ENCODE measurements at regions not wholly inside any gene's neighbourhood (a gene's known extent, or its start where the extent isn't known, plus 50 kb on each side); places are given as distances from the start of the nearest gene placed in this dataset.

- no peaks in the 10 kb centered on the region for H3K4me1 ChIP-seq
- no peak overlapping the region for H3K9ac ChIP-seq
- H3K4me3 ChIP-seq (ENCODE audit: low read depth, low read length), result no peak overlapping the region
- H3K9me3 ChIP-seq (ENCODE audit: control insufficient read depth, low read length), result no peaks in the 10 kb centered on the region
- no peak overlapping the region for H2AFZ ChIP-seq
- H3K27me3 ChIP-seq (ENCODE audit: control insufficient read depth, insufficient read depth, low read length), result no peaks in the 10 kb centered on the region
- no peak overlapping the region for H3K4me2 ChIP-seq (ENCODE audit: low read length)
- no peak overlapping the region for H3K27ac ChIP-seq
- no peak for TF ChIP-seq CTCF (IDR thresholded peaks at IDR 0.05)
- no peaks in the 10 kb centered on the region for H3K36me3 ChIP-seq (ENCODE audit: control insufficient read depth, insufficient read depth, low read length)
- no peaks in the 10 kb centered on the region for H3K79me2 ChIP-seq
These were observed 120.2 kb upstream of the LIPC start for GRCh38 chr15:58311556-58311955.

- Histone ChIP-seq H3K4me3 (ENCODE audit: low read depth, low read length) (no peak overlapping the region), H3K27me3 (ENCODE audit: control insufficient read depth, insufficient read depth, low read length) (no peaks in the 10 kb centered on the region), H3K79me2 (no peaks in the 10 kb centered on the region), H3K4me2 (ENCODE audit: low read length) (no peak overlapping the region), H3K27ac (no peak overlapping the region), H3K4me1 (no peaks in the 10 kb centered on the region), H3K9me3 (ENCODE audit: control insufficient read depth, low read length) (no peaks in the 10 kb centered on the region), H2AFZ (no peak overlapping the region), H3K36me3 (ENCODE audit: control insufficient read depth, insufficient read depth, low read length) (no peaks in the 10 kb centered on the region), H3K9ac (no peak overlapping the region)
- no peak for TF ChIP-seq CTCF (IDR thresholded peaks at IDR 0.05)
These were observed 119.8 kb upstream of the LIPC start for GRCh38 chr15:58312031-58312430.

GRCh38 chr15:58313304-58313703 is 118.5 kb upstream of the LIPC start:
- H3K9ac ChIP-seq, result no peak overlapping the region
- no peaks in the 10 kb centered on the region for H3K79me2 ChIP-seq
- no peak for TF ChIP-seq CTCF (IDR thresholded peaks at IDR 0.05)
- H3K36me3 ChIP-seq (ENCODE audit: control insufficient read depth, insufficient read depth, low read length), result no peaks in the 10 kb centered on the region
- H3K9me3 ChIP-seq (ENCODE audit: control insufficient read depth, low read length), result no peaks in the 10 kb centered on the region
- H3K27ac ChIP-seq, result no peak overlapping the region
- H3K4me2 ChIP-seq (ENCODE audit: low read length), result no peak overlapping the region
- H2AFZ ChIP-seq, result no peak overlapping the region
- no peak overlapping the region for H3K4me3 ChIP-seq (ENCODE audit: low read depth, low read length)
- no peaks in the 10 kb centered on the region for H3K27me3 ChIP-seq (ENCODE audit: control insufficient read depth, insufficient read depth, low read length)
- H3K4me1 ChIP-seq, result no peaks in the 10 kb centered on the region

GRCh38 chr15:58313810-58314592 is 117.8 kb upstream of the LIPC start:
- H2AFZ ChIP-seq, result no peak overlapping the region
- no peaks in the 10 kb centered on the region for H3K79me2 ChIP-seq
- H3K4me3 ChIP-seq (ENCODE audit: low read depth, low read length), result no peak overlapping the region
- H3K4me2 ChIP-seq (ENCODE audit: low read length), result no peak overlapping the region
- H3K27ac ChIP-seq, result no peak overlapping the region
- H3K4me1 ChIP-seq, result no peaks in the 10 kb centered on the region
- no peaks in the 10 kb centered on the region for H3K27me3 ChIP-seq (ENCODE audit: control insufficient read depth, insufficient read depth, low read length)
- no peaks in the 10 kb centered on the region for H3K36me3 ChIP-seq (ENCODE audit: control insufficient read depth, insufficient read depth, low read length)
- no peak for TF ChIP-seq CTCF (IDR thresholded peaks at IDR 0.05)
- H3K9me3 ChIP-seq (ENCODE audit: control insufficient read depth, low read length), result no peaks in the 10 kb centered on the region
- H3K9ac ChIP-seq, result no peak overlapping the region

Measured in parathyroid adenoma (tissue), 2 donors.